H1 (cell line): ENCODE measurements at regions not wholly inside any gene's neighbourhood (a gene's known extent, or its start where the extent isn't known, plus 50 kb on each side); places are given as distances from the start of the nearest gene placed in this dataset.

Experiments used
- CTCF ChIA-PET: fragments of 300-600 bp; sonication (Branson Sonifier 250); formaldehyde crosslinking; loops from one replicate; lab custom pipeline; 2021; ENCODE audit not compliant: partially characterized antibody; lab: Charles Lee
- POLR2A ChIA-PET: fragments of 300-600 bp; sonication (Branson Sonifier 250); formaldehyde crosslinking; loops from one replicate; lab custom pipeline; 2021; ENCODE audit warnings: inconsistent platforms; ENCODE audit not compliant: partially characterized antibody; lab: Charles Lee
- DNase-seq, 2 experiments: peaks; one replicate each; pipeline versions ENCODE4 v3.0.0 to v3.0.0-alpha.2; 2010 to 2022; ENCODE audit warnings: low spot score in 2 of 2, low read depth in 1 of 2, mixed read lengths in 1 of 2
- FAIRE-seq: peaks from 2 replicates; lab custom pipeline; 2011; peaks lifted over from hg19 to GRCh38; lab: Jason Lieb, UNC
- H2AFZ ChIP-seq: 2 replicates; pipeline ENCODE4 v1.8.1; 2012; ENCODE audit warnings: low read length, inconsistent platforms
- H2AK5ac ChIP-seq: 2 replicates; pipeline ENCODE4 v1.6.1; 2013; ENCODE audit warnings: low read depth, low read length
- H2BK120ac ChIP-seq: replicated peaks from 2 replicates; pipeline ENCODE3; 2013; ENCODE audit warnings: low read depth, low read length, inconsistent platforms
- H2BK12ac ChIP-seq: 2 replicates; pipeline ENCODE4 v1.6.1; 2013; ENCODE audit warnings: low read depth, low read length
- H2BK15ac ChIP-seq: 2 replicates; pipeline ENCODE4 v1.6.1; 2013; ENCODE audit warnings: low read length
- H2BK20ac ChIP-seq: 2 replicates; pipeline ENCODE4 v1.6.1; 2013; ENCODE audit warnings: low read length
- H2BK5ac ChIP-seq: 2 replicates; pipeline ENCODE4 v1.6.1; 2013; ENCODE audit warnings: low read depth, low read length
- H3K14ac ChIP-seq: 2 replicates; pipeline ENCODE4 v1.6.1; 2013; ENCODE audit warnings: inconsistent platforms; ENCODE audit not compliant: insufficient read length
- H3K18ac ChIP-seq: 2 replicates; pipeline ENCODE4 v1.6.1; 2013; ENCODE audit warnings: low read length; ENCODE audit errors: extremely low read depth
- H3K23ac ChIP-seq: 2 replicates; pipeline ENCODE4 v1.6.1; 2013; ENCODE audit warnings: inconsistent platforms; ENCODE audit not compliant: insufficient read length
- H3K23me2 ChIP-seq: 2 replicates; pipeline ENCODE4 v1.6.1; 2013; ENCODE audit warnings: low read depth, low read length
- H3K27ac ChIP-seq: 2 replicates; pipeline ENCODE4 v1.6.1; 2011; ENCODE audit warnings: low read depth, low read length, inconsistent platforms
- H3K27me3 ChIP-seq, 4 experiments: replicated peaks in 1 of 4; 1 replicate in 1 of 4; 2 replicates in 3 of 4; pipeline versions ENCODE4 v1.6.1 to v1.8.1; 2011 to 2013; ENCODE audit warnings: low read length in 3 of 4, mild to moderate bottlenecking in 3 of 4, inconsistent platforms in 2 of 4, mixed read lengths in 2 of 4, moderate library complexity in 1 of 4; ENCODE audit not compliant: control insufficient read depth in 3 of 4, insufficient read depth in 3 of 4; ENCODE audit errors: extremely low read depth in 1 of 4
- H3K36me3 ChIP-seq, 4 experiments: 2 replicates each; pipeline versions ENCODE4 v1.6.1 to v1.8.1; 2011 to 2013; ENCODE audit warnings: mild to moderate bottlenecking in 4 of 4, low read length in 3 of 4, moderate library complexity in 2 of 4, control low read depth in 1 of 4, inconsistent platforms in 1 of 4; ENCODE audit not compliant: insufficient read depth in 4 of 4, control insufficient read depth in 2 of 4
- H3K4ac ChIP-seq: replicated peaks from 2 replicates; pipeline ENCODE3; 2013; ENCODE audit warnings: low read length, low read depth, mixed read lengths, inconsistent platforms; ENCODE audit not compliant: insufficient read length
- H3K4me1 ChIP-seq, 4 experiments: replicated peaks in 1 of 4; 1 replicate in 1 of 4; 2 replicates in 3 of 4; pipeline versions ENCODE4 v1.6.1 to v1.8.1; 2011 to 2013; ENCODE audit warnings: low read length in 3 of 4, inconsistent platforms in 2 of 4, mixed read lengths in 1 of 4; ENCODE audit not compliant: insufficient read depth in 4 of 4, control insufficient read depth in 3 of 4
- H3K4me2 ChIP-seq, 2 experiments: 2 replicates each; pipeline versions ENCODE4 v1.6.1 to v1.8.1; 2011 to 2013; ENCODE audit warnings: low read depth in 2 of 2, low read length in 2 of 2, control low read depth in 1 of 2, inconsistent platforms in 1 of 2, mild to moderate bottlenecking in 1 of 2; ENCODE audit not compliant: insufficient read depth in 1 of 2
- H3K4me3 ChIP-seq, 4 experiments: fragments of 200-600, 300-600 bp in 1 of 4; sonication (generic), shearing (Covaris generic), sonication (Bioruptor Twin) in 1 of 4; 2 replicates each; pipeline versions ENCODE4 v1.5.1 to v1.8.1; 2011 to 2016; ENCODE audit warnings: low read length in 4 of 4, low read depth in 3 of 4, control low read depth in 2 of 4, inconsistent platforms in 2 of 4, mild to moderate bottlenecking in 2 of 4, mixed read lengths in 1 of 4, moderate library complexity in 1 of 4; ENCODE audit not compliant: insufficient read depth in 2 of 4; ENCODE audit errors: extremely low read depth in 1 of 4
- H3K56ac ChIP-seq: replicated peaks from 2 replicates; pipeline ENCODE3; 2013; ENCODE audit warnings: low read depth, mild to moderate bottlenecking, mixed read lengths, low read length, inconsistent platforms; ENCODE audit not compliant: insufficient read length
- H3K79me1 ChIP-seq: 2 replicates; pipeline ENCODE4 v1.6.1; 2013; ENCODE audit warnings: low read depth, low read length, control low read depth
- H3K79me2 ChIP-seq, 2 experiments: 2 replicates each; pipeline versions ENCODE4 v1.6.1 to v1.8.1; 2012 to 2013; ENCODE audit warnings: low read length in 2 of 2, mild to moderate bottlenecking in 2 of 2, inconsistent platforms in 1 of 2; ENCODE audit not compliant: insufficient read depth in 2 of 2, control insufficient read depth in 1 of 2
- H3K9ac ChIP-seq, 4 experiments: replicated peaks in 1 of 4; 1 replicate in 1 of 4; 2 replicates in 3 of 4; pipeline versions ENCODE4 v1.6.1 to v1.8.1; 2011 to 2013; ENCODE audit warnings: low read depth in 3 of 4, low read length in 3 of 4, control low read depth in 2 of 4, mild to moderate bottlenecking in 2 of 4, moderate library complexity in 2 of 4, inconsistent platforms in 1 of 4; ENCODE audit errors: extremely low read depth in 1 of 4
- H3K9me3 ChIP-seq, 2 experiments: 2 replicates each; pipeline versions ENCODE4 v1.6.1 to v1.8.1; 2012 to 2013; ENCODE audit warnings: mild to moderate bottlenecking in 2 of 2, moderate library complexity in 2 of 2, control low read depth in 1 of 2, inconsistent platforms in 1 of 2, low read depth in 1 of 2, low read length in 1 of 2, mixed read lengths in 1 of 2; ENCODE audit not compliant: insufficient read depth in 2 of 2
- H4K20me1 ChIP-seq, 2 experiments: replicated peaks in 1 of 2; 2 replicates each; pipeline versions ENCODE3 to v1.8.1; 2011 to 2013; ENCODE audit warnings: inconsistent platforms in 2 of 2, low read length in 2 of 2, mild to moderate bottlenecking in 1 of 2; ENCODE audit not compliant: insufficient read depth in 2 of 2, control insufficient read depth in 1 of 2
- H4K5ac ChIP-seq: 2 replicates; pipeline ENCODE4 v1.6.1; 2013; ENCODE audit warnings: low read length, low read depth, mixed read lengths, inconsistent platforms; ENCODE audit not compliant: insufficient read length
- H4K8ac ChIP-seq: 2 replicates; pipeline ENCODE4 v1.8.0; 2013; ENCODE audit warnings: mild to moderate bottlenecking, moderate library complexity, low read length, inconsistent platforms; ENCODE audit not compliant: insufficient read depth; ENCODE audit errors: extremely low read depth
- H4K91ac ChIP-seq: replicated peaks from 2 replicates; pipeline ENCODE3; 2013; ENCODE audit warnings: low read length, mixed read lengths, inconsistent platforms; ENCODE audit not compliant: insufficient read length
- ATF3 ChIP-seq: IDR thresholded peaks from 2 replicates; pipeline ENCODE4 v1.6.1; 2011; ENCODE audit warnings: low read depth, mild to moderate bottlenecking, low read length; ENCODE audit not compliant: insufficient read depth
- CBX5 ChIP-seq: fragments of 300-800, 300-1000 bp; sonication (generic); IDR thresholded peaks from 2 replicates; pipeline ENCODE4 v1.7.1; 2016; ENCODE audit warnings: antibody characterized with exemption, low read length, low read depth
- CHD1 ChIP-seq: IDR thresholded peaks from 2 replicates; pipeline ENCODE4 v1.6.1; 2012; ENCODE audit warnings: low read depth, low read length, improper control_type of control experiment
- CREB1 ChIP-seq: IDR thresholded peaks from 2 replicates; pipeline ENCODE4 v1.6.1; 2012; ENCODE audit warnings: inconsistent platforms
- EZH2 ChIP-seq: fragments of 200-600 bp; sonication (generic); IDR thresholded peaks from 2 replicates; pipeline ENCODE4 v1.7.1; 2012; ENCODE audit warnings: low read depth, mild to moderate bottlenecking, moderate library complexity, low read length, inconsistent platforms; ENCODE audit not compliant: severe bottlenecking
- GABPA ChIP-seq: IDR thresholded peaks from 2 replicates; pipeline ENCODE4 v1.6.1; 2011; ENCODE audit warnings: mild to moderate bottlenecking, low read length, moderate library complexity, borderline replicate concordance; ENCODE audit not compliant: insufficient read depth
- SRF ChIP-seq: IDR thresholded peaks from 2 replicates; pipeline ENCODE4 v1.6.1; 2011; ENCODE audit warnings: mild to moderate bottlenecking, low read depth, low read length, moderate library complexity
- TBP ChIP-seq: IDR thresholded peaks from 2 replicates; pipeline ENCODE4 v1.6.1; 2011; ENCODE audit warnings: low read depth, low read length, improper control_type of control experiment
- whole genome bisulfite sequencing, 2 experiments: shearing (Covaris generic) in 1 of 2; methylation state at CpG; one replicate each; pipeline versions ENCODE4 v1.1.6 to v1.1.7; 2013 to 2015; ENCODE audit warnings: low lambda C conversion rate in 2 of 2, mixed read lengths in 2 of 2, inconsistent platforms in 1 of 2, low coverage in 1 of 2, missing lambda C conversion rate in 1 of 2; ENCODE audit not compliant: insufficient replicate concordance in 2 of 2, insufficient coverage in 1 of 2, insufficient read length in 1 of 2; ENCODE audit errors: extremely low coverage in 1 of 2, missing lambda C conversion rate in 1 of 2; 5-methylcytosine and 5-hydroxymethylcytosine counted together

DNA sequence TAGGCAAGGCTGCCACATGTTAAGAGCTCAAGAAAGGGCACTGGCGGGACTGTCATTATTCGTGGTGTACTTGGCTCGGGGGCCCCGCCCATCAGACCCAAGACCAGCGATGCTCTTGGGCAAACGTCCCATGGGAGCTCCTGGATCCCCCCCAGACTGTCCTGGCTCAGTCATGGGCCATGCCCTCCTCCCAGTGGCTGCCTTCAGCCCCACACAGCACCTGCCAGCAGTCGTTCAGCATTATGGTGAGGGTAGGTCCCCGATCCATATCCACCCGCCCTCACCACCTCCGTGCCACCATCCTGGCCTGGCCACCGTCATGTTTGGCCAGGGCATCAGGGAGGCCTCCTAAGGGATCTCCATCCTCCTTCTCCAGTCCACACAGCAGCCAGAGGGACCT is 51.4 kb upstream of the IQSEC1 start:
- Histone ChIP-seq H4K5ac (no peak overlapping the region), H4K91ac (no peak overlapping the region)
- FAIRE-seq = no peak

More for the DNA sequence above, 51.4 kb upstream of the IQSEC1 start:
- no peak overlapping the region for H3K9ac ChIP-seq
- H2BK5ac ChIP-seq = no peak overlapping the region
- H2BK12ac ChIP-seq = no peak overlapping the region
- no peaks in the 10 kb centered on the region for H3K79me1 ChIP-seq
- no peak overlapping the region for H3K4ac ChIP-seq
- H2AK5ac ChIP-seq = no peak overlapping the region
- CTCF ChIA-PET = interaction anchor here (0.7 to 3.6 kb wide), 12 partner anchors 8 to 182 kb away, joined by 3 to 15 read pairs (median 4); no protein-coding TSS in a partner anchor
- 88% methylated on average over 11 of the region's 11 CpGs; no CpG with 5 or more reads in 1 of the 2 experiments for WGBS, 2 experiments
- H3K27me3 ChIP-seq = no peaks in the 10 kb centered on the region
- H2BK15ac ChIP-seq = no peak overlapping the region
- H3K9me3 ChIP-seq = no peaks in the 10 kb centered on the region
- no peak overlapping the region for H3K23ac ChIP-seq
- no peaks in the 10 kb centered on the region for H3K79me2 ChIP-seq
- no peak overlapping the region for H3K4me3 ChIP-seq
- H3K23me2 ChIP-seq = no peaks in the 10 kb centered on the region
- DNase-seq = no peak
- H4K20me1 ChIP-seq = peaks cover 0 to 3% of the 10 kb centered on the region in 2 experiments
- POLR2A ChIA-PET = interaction anchor here (0.7 kb wide), 1 partner anchor 29 kb away, joined by 3 read pairs; no protein-coding TSS in a partner anchor
- H3K14ac ChIP-seq = no peak overlapping the region
- H2BK120ac ChIP-seq = no peak overlapping the region
- H3K18ac ChIP-seq = no peak overlapping the region
- H4K8ac ChIP-seq = no peak overlapping the region
- H3K27ac ChIP-seq = no peak overlapping the region
- no peak overlapping the region for H3K56ac ChIP-seq
- H3K4me1 ChIP-seq = no peaks in the 10 kb centered on the region; a peak in 1 of 7 replicates
- H3K4me2 ChIP-seq = no peak overlapping the region
- H2AFZ ChIP-seq = no peak overlapping the region
- H3K36me3 ChIP-seq = no peaks in the 10 kb centered on the region
- TF ChIP-seq TBP (no peak), GABPA (no peak), CHD1 (no peak), CBX5 (no peak), CREB1 (no peak), ATF3 (no peak), EZH2 (no peak), SRF (no peak)
- no peak overlapping the region for H2BK20ac ChIP-seq
